ENCODE measurements at regions not wholly inside any gene's neighbourhood (a gene's known extent, or its start where the extent isn't known, plus 50 kb on each side); places are given as distances from the start of the nearest gene placed in this dataset.

DNA sequence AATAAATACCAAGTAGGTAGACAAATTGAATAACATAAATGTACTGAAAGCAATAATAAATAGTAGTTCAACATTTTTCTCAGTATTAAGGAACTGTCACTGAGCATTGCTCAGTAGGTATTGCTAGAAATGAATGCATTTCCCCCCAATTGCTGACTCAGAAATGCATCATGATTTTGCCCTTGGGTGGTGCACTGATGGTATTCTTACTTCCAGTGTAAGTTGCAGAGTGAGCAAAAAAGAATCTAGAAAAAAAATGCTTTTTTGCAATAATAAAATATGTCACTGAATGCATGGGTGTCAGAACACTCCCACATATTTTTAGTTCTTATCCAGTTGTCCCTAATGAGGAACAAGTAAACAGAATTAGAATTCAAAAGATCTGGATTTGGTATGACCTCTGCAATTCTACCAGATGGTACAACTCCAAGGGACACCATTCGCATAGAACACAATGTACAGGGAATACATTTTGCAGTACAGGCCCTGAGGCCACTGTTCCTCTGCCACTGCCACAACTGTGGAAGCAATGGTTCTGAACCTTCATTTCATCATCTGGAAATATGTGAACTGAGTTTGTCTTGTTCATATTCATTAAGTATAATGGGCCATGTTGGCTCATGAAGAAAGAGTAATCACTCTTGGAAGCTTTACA, 78.0 kb downstream of the ATP6V1G3 start:
- H3K27ac ChIP-seq (ENCODE audit: low read depth, low read length, poor library complexity, severe bottlenecking): no peak overlapping the region
- TF ChIP-seq, protein P1, sequence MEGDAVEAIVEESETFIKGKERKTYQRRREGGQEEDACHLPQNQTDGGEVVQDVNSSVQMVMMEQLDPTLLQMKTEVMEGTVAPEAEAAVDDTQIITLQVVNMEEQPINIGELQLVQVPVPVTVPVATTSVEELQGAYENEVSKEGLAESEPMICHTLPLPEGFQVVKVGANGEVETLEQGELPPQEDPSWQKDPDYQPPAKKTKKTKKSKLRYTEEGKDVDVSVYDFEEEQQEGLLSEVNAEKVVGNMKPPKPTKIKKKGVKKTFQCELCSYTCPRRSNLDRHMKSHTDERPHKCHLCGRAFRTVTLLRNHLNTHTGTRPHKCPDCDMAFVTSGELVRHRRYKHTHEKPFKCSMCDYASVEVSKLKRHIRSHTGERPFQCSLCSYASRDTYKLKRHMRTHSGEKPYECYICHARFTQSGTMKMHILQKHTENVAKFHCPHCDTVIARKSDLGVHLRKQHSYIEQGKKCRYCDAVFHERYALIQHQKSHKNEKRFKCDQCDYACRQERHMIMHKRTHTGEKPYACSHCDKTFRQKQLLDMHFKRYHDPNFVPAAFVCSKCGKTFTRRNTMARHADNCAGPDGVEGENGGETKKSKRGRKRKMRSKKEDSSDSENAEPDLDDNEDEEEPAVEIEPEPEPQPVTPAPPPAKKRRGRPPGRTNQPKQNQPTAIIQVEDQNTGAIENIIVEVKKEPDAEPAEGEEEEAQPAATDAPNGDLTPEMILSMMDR (conservative IDR thresholded peaks at IDR 0.05; ENCODE audit: low read depth, low read length): no peak
- no peak for TF ChIP-seq EZH2 (IDR thresholded peaks at IDR 0.05; ENCODE audit: borderline replicate concordance, low read depth, low read length, poor library complexity, severe bottlenecking)
- H3K36me3 ChIP-seq (ENCODE audit: insufficient read depth, low read length, poor library complexity, severe bottlenecking): no peaks in the 10 kb centered on the region
- POLR2A ChIA-PET (ENCODE audit: low non-redundant PET): no interaction called here
- CTCF ChIA-PET: no interaction called here
- intact Hi-C loops (cut with micrococcal nuclease; ENCODE audit: unreplicated experiment): loop anchor here (5.0 to 10.0 kb wide), 2 partner anchors 258 to 925 kb away; no protein-coding TSS in a partner anchor
- H3K27me3 ChIP-seq (replicated peaks; ENCODE audit: insufficient read depth, low read depth, low read length, poor library complexity): no peaks in the 10 kb centered on the region
- no peaks in the 10 kb centered on the region for H3K9me3 ChIP-seq (ENCODE audit: low read depth, low read length, poor library complexity, severe bottlenecking)
- DNase-seq (ENCODE audit: low spot score): no peak
- no TSS peak for BruUV-seq (replicated peaks)
- H3K4me1 ChIP-seq (ENCODE audit: insufficient read depth, low read length, poor library complexity, severe bottlenecking): no peaks in the 10 kb centered on the region
- no peak overlapping the region for H3K4me3 ChIP-seq (ENCODE audit: low read depth, low read length, poor library complexity, severe bottlenecking)

DNA sequence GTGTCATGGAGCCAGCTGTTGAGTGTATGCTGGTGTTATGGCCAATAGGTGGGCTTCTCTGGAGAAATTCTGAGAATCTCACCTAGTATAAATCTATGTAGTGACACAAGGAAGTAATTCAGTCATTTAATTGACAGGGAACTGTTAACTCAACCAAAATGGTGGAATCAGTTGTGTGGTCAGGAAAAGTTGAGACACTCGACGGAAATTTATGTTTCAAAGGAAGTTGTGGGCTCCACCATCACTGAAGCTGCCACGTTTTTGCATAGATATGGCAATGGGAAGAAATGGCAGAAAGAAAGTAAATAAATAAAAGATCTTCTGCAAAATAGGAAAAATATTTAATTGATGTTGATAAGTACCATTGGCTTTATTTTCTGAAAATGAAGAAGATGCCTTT, 84.5 kb downstream of the ATP6V1G3 start:
- ChIA-PET CTCF (no interaction called here), POLR2A (ENCODE audit: low non-redundant PET) (no interaction called here)
- H3K27ac ChIP-seq (ENCODE audit: low read depth, low read length, poor library complexity, severe bottlenecking): no peak overlapping the region
- no peaks in the 10 kb centered on the region for H3K4me1 ChIP-seq (ENCODE audit: insufficient read depth, low read length, poor library complexity, severe bottlenecking)
- H3K27me3 ChIP-seq (replicated peaks; ENCODE audit: insufficient read depth, low read depth, low read length, poor library complexity): no peaks in the 10 kb centered on the region
- H3K9me3 ChIP-seq (ENCODE audit: low read depth, low read length, poor library complexity, severe bottlenecking): no peaks in the 10 kb centered on the region
- no peak overlapping the region for H3K4me3 ChIP-seq (ENCODE audit: low read depth, low read length, poor library complexity, severe bottlenecking)
- TF ChIP-seq EZH2 (IDR thresholded peaks at IDR 0.05; ENCODE audit: borderline replicate concordance, low read depth, low read length, poor library complexity, severe bottlenecking): no peak
- TF ChIP-seq, protein P1 (conservative IDR thresholded peaks at IDR 0.05; ENCODE audit: low read depth, low read length): no peak
- no TSS peak for BruUV-seq (replicated peaks)
- no peaks in the 10 kb centered on the region for H3K36me3 ChIP-seq (ENCODE audit: insufficient read depth, low read length, poor library complexity, severe bottlenecking)
- no peak for DNase-seq (ENCODE audit: low spot score)
- intact Hi-C loops (cut with micrococcal nuclease; ENCODE audit: unreplicated experiment): no loop called here

DNA sequence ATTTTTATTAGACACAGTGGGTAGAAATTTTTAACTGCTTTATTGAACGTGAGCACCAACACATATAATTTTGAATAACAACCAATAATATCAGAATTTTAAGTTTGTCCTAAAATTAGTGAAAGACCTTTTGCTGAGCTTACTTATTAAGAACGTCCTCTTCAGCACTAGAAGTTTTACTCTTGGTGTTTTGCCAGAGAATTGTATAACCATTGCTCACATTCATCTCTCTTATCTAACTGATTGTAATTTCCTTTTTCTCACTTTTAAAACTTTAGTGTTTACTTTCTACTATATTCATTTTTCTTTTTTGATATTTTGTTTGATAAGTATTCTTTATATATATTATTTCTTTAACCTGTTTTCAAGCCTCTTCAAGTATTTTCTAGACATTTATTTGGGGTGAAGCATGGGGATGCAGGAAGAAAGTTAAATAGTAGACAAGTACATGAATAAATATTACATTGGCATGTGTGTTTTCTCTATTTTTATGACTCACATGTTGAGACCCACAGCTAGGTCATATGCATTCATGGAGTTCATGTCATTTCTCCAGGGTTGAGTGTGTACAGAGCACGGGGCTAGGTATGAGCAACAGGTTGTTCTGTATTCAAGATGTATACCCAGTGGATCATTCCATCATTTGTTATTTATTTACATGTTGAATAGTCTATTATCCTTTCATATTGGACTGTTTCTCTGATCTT, 90.6 kb downstream of the ATP6V1G3 start:
- intact Hi-C loops (cut with micrococcal nuclease; ENCODE audit: unreplicated experiment): no loop called here
- ChIA-PET POLR2A (ENCODE audit: low non-redundant PET) (no interaction called here), CTCF (no interaction called here)
- no peaks in the 10 kb centered on the region for H3K4me1 ChIP-seq (ENCODE audit: insufficient read depth, low read length, poor library complexity, severe bottlenecking)
- TF ChIP-seq, protein P1 (conservative IDR thresholded peaks at IDR 0.05; ENCODE audit: low read depth, low read length): no peak
- no peak for TF ChIP-seq EZH2 (IDR thresholded peaks at IDR 0.05; ENCODE audit: borderline replicate concordance, low read depth, low read length, poor library complexity, severe bottlenecking)
- H3K36me3 ChIP-seq (ENCODE audit: insufficient read depth, low read length, poor library complexity, severe bottlenecking): no peaks in the 10 kb centered on the region
- H3K9me3 ChIP-seq (ENCODE audit: low read depth, low read length, poor library complexity, severe bottlenecking): no peaks in the 10 kb centered on the region
- no peak for DNase-seq (ENCODE audit: low spot score)
- no peaks in the 10 kb centered on the region for H3K27me3 ChIP-seq (replicated peaks; ENCODE audit: insufficient read depth, low read depth, low read length, poor library complexity)
- H3K27ac ChIP-seq (ENCODE audit: low read depth, low read length, poor library complexity, severe bottlenecking): no peak overlapping the region
- BruUV-seq (replicated peaks): no TSS peak
- H3K4me3 ChIP-seq (ENCODE audit: low read depth, low read length, poor library complexity, severe bottlenecking): no peak overlapping the region
